Muscle layer of duodenum (tissue), 2 donors: ENCODE measurements at regions not wholly inside any gene's neighbourhood (a gene's known extent, or its start where the extent isn't known, plus 50 kb on each side); places are given as distances from the start of the nearest gene placed in this dataset.
"Not testable (repeated sequence)": the region's sequence is repeated elsewhere in the genome, so short reads cannot be mapped to it uniquely, and the experiment has no call there.

Source experiments
- H3K27ac ChIP-seq: one replicate; pipeline ENCODE4 v1.7.0; 2013; ENCODE audit warnings: mild to moderate bottlenecking, low read length
- H3K27me3 ChIP-seq: one replicate; pipeline ENCODE4 v1.7.0; 2013; ENCODE audit warnings: low read depth, mild to moderate bottlenecking, control low read depth, low read length
- H3K36me3 ChIP-seq, 2 donors: one replicate each; pipeline ENCODE4 v1.7.0; 2013; ENCODE audit warnings: low read length in 2 of 2, control low read depth in 1 of 2, mild to moderate bottlenecking in 1 of 2; ENCODE audit not compliant: insufficient read depth in 2 of 2, control insufficient read depth in 1 of 2
- H3K4me1 ChIP-seq, 2 donors: one replicate each; pipeline ENCODE4 v1.7.0; 2013; ENCODE audit warnings: low read length in 2 of 2, mild to moderate bottlenecking in 2 of 2, control low read depth in 1 of 2, moderate library complexity in 1 of 2; ENCODE audit not compliant: insufficient read depth in 2 of 2, control insufficient read depth in 1 of 2
- H3K4me3 ChIP-seq, 2 donors: one replicate each; pipeline ENCODE4 v1.7.0; 2013; ENCODE audit warnings: low read length in 2 of 2, low read depth in 1 of 2, mild to moderate bottlenecking in 1 of 2
- H3K9me3 ChIP-seq, 2 donors: one replicate each; pipeline ENCODE4 v1.7.0; 2013; ENCODE audit warnings: low read length in 2 of 2, control low read depth in 1 of 2, mild to moderate bottlenecking in 1 of 2; ENCODE audit not compliant: control insufficient read depth in 1 of 2
- donor health status: healthy.

- H3K4me3 ChIP-seq = no peak overlapping the region
- H3K27me3 ChIP-seq = no peaks in the 10 kb centered on the region
- H3K27ac ChIP-seq = no peak overlapping the region
- no peaks in the 10 kb centered on the region for H3K36me3 ChIP-seq
- H3K4me1 ChIP-seq = no peaks in the 10 kb centered on the region
- H3K9me3 ChIP-seq = no peaks in the 10 kb centered on the region
Measured at GRCh38 chr6:78231002-78231401, 578.2 kb downstream of the MEI4 start.

GRCh38 chr6:78243519-78243918 lies 590.7 kb downstream of the MEI4 start:
- H3K36me3 ChIP-seq = no peaks in the 10 kb centered on the region
- peaks cover 0 to 10% of the 10 kb centered on the region in 2 donors for H3K9me3 ChIP-seq
- no peak overlapping the region for H3K4me3 ChIP-seq
- no peaks in the 10 kb centered on the region for H3K27me3 ChIP-seq
- H3K4me1 ChIP-seq = no peaks in the 10 kb centered on the region
- no peak overlapping the region for H3K27ac ChIP-seq

GRCh38 chr6:78251931-78252330 lies 599.1 kb downstream of the MEI4 start:
- no peaks in the 10 kb centered on the region for H3K9me3 ChIP-seq
- no peaks in the 10 kb centered on the region for H3K27me3 ChIP-seq
- H3K36me3 ChIP-seq = no peaks in the 10 kb centered on the region
- H3K4me3 ChIP-seq = no peak overlapping the region
- H3K4me1 ChIP-seq = no peaks in the 10 kb centered on the region
- H3K27ac ChIP-seq = no peak overlapping the region

- H3K36me3 ChIP-seq = no peaks in the 10 kb centered on the region
- H3K4me3 ChIP-seq = no peak overlapping the region
- no peaks in the 10 kb centered on the region for H3K9me3 ChIP-seq
- no peaks in the 10 kb centered on the region for H3K4me1 ChIP-seq
- H3K27me3 ChIP-seq = no peaks in the 10 kb centered on the region
- no peak overlapping the region for H3K27ac ChIP-seq
Measured at GRCh38 chr6:78253618-78254017, 600.8 kb downstream of the MEI4 start.

- H3K9me3 ChIP-seq = no peaks in the 10 kb centered on the region
- no peaks in the 10 kb centered on the region for H3K36me3 ChIP-seq
- H3K27me3 ChIP-seq = no peaks in the 10 kb centered on the region
- H3K4me3 ChIP-seq = no peak overlapping the region
- no peaks in the 10 kb centered on the region for H3K4me1 ChIP-seq
- H3K27ac ChIP-seq = no peak overlapping the region
Measured at GRCh38 chr6:78259935-78260334, 607.1 kb downstream of the MEI4 start.

- not testable (repeated sequence) for H3K4me3 ChIP-seq, H3K36me3 ChIP-seq, H3K4me1 ChIP-seq, H3K9me3 ChIP-seq, H3K27ac ChIP-seq, H3K27me3 ChIP-seq
Measured at GRCh38 chr6:78260427-78260826, 606.9 kb upstream of the IRAK1BP1 start.

GRCh38 chr6:78268591-78269452 lies 598.5 kb upstream of the IRAK1BP1 start:
- H3K9me3 ChIP-seq = no peaks in the 10 kb centered on the region
- no peak overlapping the region for H3K27ac ChIP-seq
- no peak overlapping the region for H3K4me3 ChIP-seq
- H3K36me3 ChIP-seq = no peaks in the 10 kb centered on the region
- H3K27me3 ChIP-seq = no peaks in the 10 kb centered on the region
- no peaks in the 10 kb centered on the region for H3K4me1 ChIP-seq

- H3K4me3 ChIP-seq = no peak overlapping the region
- no peak overlapping the region for H3K27ac ChIP-seq
- no peaks in the 10 kb centered on the region for H3K36me3 ChIP-seq
- no peaks in the 10 kb centered on the region for H3K27me3 ChIP-seq
- no peaks in the 10 kb centered on the region for H3K4me1 ChIP-seq
- H3K9me3 ChIP-seq = no peaks in the 10 kb centered on the region
Measured at GRCh38 chr6:78300885-78301284, 566.5 kb upstream of the IRAK1BP1 start.

- H3K4me3 ChIP-seq = no peak overlapping the region
- no peaks in the 10 kb centered on the region for H3K9me3 ChIP-seq
- no peaks in the 10 kb centered on the region for H3K4me1 ChIP-seq
- no peaks in the 10 kb centered on the region for H3K27me3 ChIP-seq
- no peak overlapping the region for H3K27ac ChIP-seq
- no peaks in the 10 kb centered on the region for H3K36me3 ChIP-seq
Measured at GRCh38 chr6:78302411-78302810, 564.9 kb upstream of the IRAK1BP1 start.

- H3K4me3 ChIP-seq = no peak overlapping the region
- H3K27me3 ChIP-seq = no peaks in the 10 kb centered on the region
- H3K27ac ChIP-seq = no peak overlapping the region
- no peaks in the 10 kb centered on the region for H3K4me1 ChIP-seq
- no peaks in the 10 kb centered on the region for H3K9me3 ChIP-seq
- H3K36me3 ChIP-seq = no peaks in the 10 kb centered on the region
Measured at GRCh38 chr6:78308025-78308424, 559.3 kb upstream of the IRAK1BP1 start.

GRCh38 chr6:78322068-78322845 lies 545.1 kb upstream of the IRAK1BP1 start:
- no peaks in the 10 kb centered on the region for H3K27me3 ChIP-seq
- H3K36me3 ChIP-seq = no peaks in the 10 kb centered on the region
- H3K27ac ChIP-seq = no peak overlapping the region
- no peak overlapping the region for H3K4me3 ChIP-seq
- no peaks in the 10 kb centered on the region for H3K4me1 ChIP-seq
- no peaks in the 10 kb centered on the region for H3K9me3 ChIP-seq
